HEK293T (cell line): ENCODE measurements at regions not wholly inside any gene's neighbourhood (a gene's known extent, or its start where the extent isn't known, plus 50 kb on each side); places are given as distances from the start of the nearest gene placed in this dataset.
"Not testable (repeated sequence)": the region's sequence is repeated elsewhere in the genome, so short reads cannot be mapped to it uniquely, and the experiment has no call there.

Experiments
- CTCF ChIA-PET: fragments of 350-600 bp; formaldehyde crosslinking; extraction: SDS; loops from one replicate; lab custom pipeline; 2021; ENCODE audit warnings: antibody characterized with exemption, inconsistent platforms; lab: Yijun Ruan, JAX
- POLR2A ChIA-PET: fragments of 350-600 bp; formaldehyde crosslinking; extraction: SDS; loops from one replicate; lab custom pipeline; 2020; ENCODE audit warnings: antibody characterized with exemption, inconsistent platforms; lab: Yijun Ruan, JAX
- DNase-seq: peaks from one replicate; pipeline ENCODE4 v3.0.0; 2012; ENCODE audit warnings: mixed read lengths; ENCODE audit errors: extremely low spot score
- ARNT ChIP-seq: fragments of 450-650 bp; IDR thresholded peaks from 2 replicates; pipeline ENCODE4 v1.6.1; 2017; ENCODE audit warnings: mild to moderate bottlenecking
- BHLHE40 ChIP-seq: fragments of 450-650 bp; IDR thresholded peaks from 2 replicates; pipeline ENCODE4 v1.6.1; 2016; ENCODE audit warnings: mild to moderate bottlenecking, moderate library complexity, borderline replicate concordance
- CTBP1 ChIP-seq: fragments of 450-650 bp; IDR thresholded peaks from 2 replicates; pipeline ENCODE4 v1.6.1; 2016; ENCODE audit warnings: borderline replicate concordance
- ELF4 ChIP-seq: fragments of 450-650 bp; IDR thresholded peaks from 2 replicates; pipeline ENCODE4 v1.6.1; 2017; ENCODE audit warnings: antibody characterized with exemption
- FOXA1 ChIP-seq: fragments of 450-650 bp; IDR thresholded peaks from 2 replicates; pipeline ENCODE4 v1.6.1; 2016; ENCODE audit warnings: mild to moderate bottlenecking
- FOXK2 ChIP-seq: fragments of 450-650 bp; IDR thresholded peaks from 2 replicates; pipeline ENCODE4 v1.6.1; 2016; ENCODE audit warnings: mild to moderate bottlenecking
- FOXM1 ChIP-seq: fragments of 450-650 bp; IDR thresholded peaks from 2 replicates; pipeline ENCODE4 v1.6.1; 2017; ENCODE audit warnings: mild to moderate bottlenecking, borderline replicate concordance
- HDGF ChIP-seq: fragments of 450-650 bp; IDR thresholded peaks from 2 replicates; pipeline ENCODE4 v1.6.1; 2017; ENCODE audit warnings: antibody characterized with exemption, borderline replicate concordance
- L3MBTL2 ChIP-seq: fragments of 450-650 bp; conservative IDR thresholded peaks from 2 replicates; pipeline ENCODE4 v1.6.1; 2016; ENCODE audit warnings: mild to moderate bottlenecking
- LEF1 ChIP-seq: fragments of 450-650 bp; IDR thresholded peaks from 2 replicates; pipeline ENCODE4 v1.6.1; 2017; ENCODE audit warnings: mild to moderate bottlenecking, borderline replicate concordance
- NFRKB ChIP-seq: fragments of 450-650 bp; IDR thresholded peaks from 2 replicates; pipeline ENCODE4 v1.6.1; 2016; ENCODE audit warnings: mild to moderate bottlenecking, moderate library complexity
- PKNOX1 ChIP-seq: fragments of 450-650 bp; IDR thresholded peaks from 2 replicates; pipeline ENCODE4 v1.6.1; 2016
- SP1 ChIP-seq: fragments of 450-650 bp; IDR thresholded peaks from 2 replicates; pipeline ENCODE4 v1.6.1; 2017
- SUZ12 ChIP-seq: fragments of 450-650 bp; IDR thresholded peaks from 2 replicates; pipeline ENCODE4 v1.6.1; 2016; ENCODE audit warnings: mild to moderate bottlenecking
- TARDBP ChIP-seq: fragments of 450-650 bp; IDR thresholded peaks from 2 replicates; pipeline ENCODE4 v1.6.1; 2016
- ZNF384 ChIP-seq: fragments of 450-650 bp; IDR thresholded peaks from 2 replicates; pipeline ENCODE4 v1.6.1; 2016

- CTCF ChIA-PET = no interaction called here
Measured at GRCh38 chr17:70327279-70327678, 157.9 kb downstream of the KCNJ2 start.

GRCh38 chr17:70327723-70328122 lies 158.4 kb downstream of the KCNJ2 start:
- POLR2A ChIA-PET = no interaction called here
- no peak for DNase-seq
- CTCF ChIA-PET = no interaction called here
- TF ChIP-seq SP1 (no peak), NFRKB (no peak), FOXA1 (no peak), LEF1 (no peak), ZNF384 (no peak), TARDBP (no peak), L3MBTL2 (no peak), ELF4 (no peak), HDGF (no peak), BHLHE40 (no peak), CTBP1 (no peak), FOXM1 (no peak), FOXK2 (no peak), PKNOX1 (no peak), SUZ12 (no peak), ARNT (no peak)

More at GRCh38 chr17:70327279-70327678, 157.9 kb downstream of the KCNJ2 start:
- POLR2A ChIA-PET = no interaction called here
- TF ChIP-seq LEF1 (no peak), NFRKB (no peak), ELF4 (no peak), HDGF (no peak), ARNT (no peak), TARDBP (no peak), FOXM1 (no peak), FOXA1 (no peak), PKNOX1 (no peak), BHLHE40 (no peak), SUZ12 (no peak), SP1 (no peak), L3MBTL2 (no peak), CTBP1 (no peak), ZNF384 (no peak), FOXK2 (no peak)
- DNase-seq = no peak

- POLR2A ChIA-PET = no interaction called here
- TF ChIP-seq FOXK2 (no peak), CTBP1 (no peak), BHLHE40 (no peak), HDGF (no peak), LEF1 (no peak), SUZ12 (no peak)
- CTCF ChIA-PET = no interaction called here
- no peak for DNase-seq
Measured at GRCh38 chr17:70329721-70330120, 160.4 kb downstream of the KCNJ2 start.

GRCh38 chr17:70331066-70331465 lies 161.7 kb downstream of the KCNJ2 start:
- POLR2A ChIA-PET, CTCF ChIA-PET, DNase-seq: not testable (repeated sequence)

GRCh38 chr17:70332356-70333210 lies 163.3 kb downstream of the KCNJ2 start:
- DNase-seq = no peak
- ChIA-PET CTCF (no interaction called here), POLR2A (no interaction called here)
- no peak for TF ChIP-seq SP1
- no peak for TF ChIP-seq ZNF384
- no peak for TF ChIP-seq CTBP1
- TF ChIP-seq ARNT = no peak
- TF ChIP-seq PKNOX1 = no peak
- TF ChIP-seq LEF1 = no peak
- TF ChIP-seq FOXK2 = no peak
- no peak for TF ChIP-seq FOXM1
- no peak for TF ChIP-seq BHLHE40
- TF ChIP-seq ELF4 = no peak
- no peak for TF ChIP-seq FOXA1

GRCh38 chr17:70336411-70336810 lies 167.1 kb downstream of the KCNJ2 start:
- ChIA-PET POLR2A (no interaction called here), CTCF (no interaction called here)
- no peak for DNase-seq
- TF ChIP-seq ZNF384 (no peak), SP1 (no peak), ELF4 (no peak), ARNT (no peak), FOXA1 (no peak), CTBP1 (no peak), BHLHE40 (no peak), SUZ12 (no peak), L3MBTL2 (no peak), TARDBP (no peak), HDGF (no peak), LEF1 (no peak), PKNOX1 (no peak), FOXM1 (no peak)
